Naive thymus-derived CD4-positive, alpha-beta T cell (primary cell): ENCODE measurements at regions not wholly inside any gene's neighbourhood (a gene's known extent, or its start where the extent isn't known, plus 50 kb on each side); places are given as distances from the start of the nearest gene placed in this dataset.
"Not testable (repeated sequence)": the region's sequence is repeated elsewhere in the genome, so short reads cannot be mapped to it uniquely, and the experiment has no call there.

Experiments used
- ATAC-seq: fragments of 150-1000 bp; cut with Tn5 transposase; 2 replicates; pipeline ENCODE4 v1.10.0; 2021; ENCODE audit warnings: mild to moderate bottlenecking, moderate library complexity
- CTCF ChIA-PET: fragments of 350-600 bp; sonication (Branson Sonifier 250); formaldehyde crosslinking; loops from one replicate; lab custom pipeline; 2021; ENCODE audit warnings: antibody characterized with exemption; lab: Charles Lee
- POLR2A ChIA-PET: fragments of 350-600 bp; sonication (Branson Sonifier 250); formaldehyde crosslinking; loops from one replicate; lab custom pipeline; 2021; ENCODE audit warnings: antibody characterized with exemption, inconsistent platforms; lab: Charles Lee
- DNase-seq, 9 donors: peaks; one replicate each; pipeline versions ENCODE4 v3.0.0 to v3.0.0-alpha.2; 2020 to 2022; ENCODE audit warnings: mixed read lengths in 1 of 9
- H3K27ac ChIP-seq: one replicate; pipeline ENCODE4 v1.7.0; 2013; ENCODE audit warnings: mild to moderate bottlenecking, low read depth, low read length, moderate library complexity
- H3K27me3 ChIP-seq, 2 donors: one replicate each; pipeline ENCODE4 v1.7.0; 2013; ENCODE audit warnings: low read length in 2 of 2, mild to moderate bottlenecking in 2 of 2, moderate library complexity in 2 of 2; ENCODE audit not compliant: control insufficient read depth in 2 of 2, insufficient read depth in 2 of 2
- H3K36me3 ChIP-seq, 3 experiments: 1 replicate in 2 of 3; 2 replicates in 1 of 3; pipeline ENCODE4 v1.7.0; 2013; ENCODE audit warnings: low read length in 3 of 3, mild to moderate bottlenecking in 3 of 3, moderate library complexity in 1 of 3; ENCODE audit not compliant: insufficient read depth in 3 of 3, control insufficient read depth in 2 of 3
- H3K4me1 ChIP-seq, 2 donors: one replicate each; pipeline ENCODE4 v1.7.0; 2013; ENCODE audit warnings: low read length in 2 of 2, mild to moderate bottlenecking in 2 of 2, moderate library complexity in 1 of 2; ENCODE audit not compliant: control insufficient read depth in 2 of 2, insufficient read depth in 2 of 2
- H3K4me3 ChIP-seq: 2 replicates; pipeline ENCODE4 v1.7.0; 2013; ENCODE audit warnings: mild to moderate bottlenecking, low read length
- H3K9me3 ChIP-seq, 3 experiments: 1 replicate in 2 of 3; 2 replicates in 1 of 3; pipeline ENCODE4 v1.7.0; 2013; ENCODE audit warnings: low read length in 3 of 3; ENCODE audit not compliant: control insufficient read depth in 2 of 3
- H3K27ac Mint-ChIP-seq, 9 donors: one replicate each; pipeline ENCODE4 v1.8.0; 2020 to 2022; ENCODE audit warnings: mixed read lengths in 9 of 9, mild to moderate bottlenecking in 8 of 9, moderate library complexity in 5 of 9, inconsistent platforms in 2 of 9
- H3K27me3 Mint-ChIP-seq, 5 donors: one replicate each; pipeline ENCODE4 v1.8.0; 2021 to 2022; ENCODE audit warnings: mixed read lengths in 5 of 5, mild to moderate bottlenecking in 1 of 5
- H3K36me3 Mint-ChIP-seq, 5 donors: one replicate each; pipeline ENCODE4 v1.8.0; 2020 to 2022; ENCODE audit warnings: mixed read lengths in 5 of 5, mild to moderate bottlenecking in 3 of 5, inconsistent platforms in 1 of 5
- H3K4me1 Mint-ChIP-seq, 7 donors: one replicate each; pipeline ENCODE4 v1.8.0; 2020 to 2022; ENCODE audit warnings: mixed read lengths in 7 of 7, mild to moderate bottlenecking in 3 of 7, inconsistent platforms in 1 of 7
- H3K4me3 Mint-ChIP-seq, 10 donors: one replicate each; pipeline ENCODE4 v1.8.0; 2020 to 2022; ENCODE audit warnings: mild to moderate bottlenecking in 10 of 10, mixed read lengths in 10 of 10, moderate library complexity in 6 of 10, inconsistent platforms in 2 of 10
- H3K9me3 Mint-ChIP-seq, 11 donors: one replicate each; pipeline ENCODE4 v1.8.0; 2020 to 2022; ENCODE audit warnings: mixed read lengths in 11 of 11, mild to moderate bottlenecking in 4 of 11, inconsistent platforms in 1 of 11, moderate library complexity in 1 of 11
- intact Hi-C, 2 donors: fragments of 100-400 bp; cut with micrococcal nuclease; formaldehyde crosslinking; loops; one replicate each; pipeline ENCODE4 v1.15.1; 2023

- H3K27ac ChIP-seq: no peak overlapping the region
- H3K27me3 Mint-ChIP-seq: peaks cover 0 to 8% (median 0%) of the 10 kb centered on the region in 5 donors
- no peaks in the 10 kb centered on the region for H3K9me3 ChIP-seq
- POLR2A ChIA-PET: no interaction called here
- no peak for DNase-seq
- H3K4me1 ChIP-seq: no peaks in the 10 kb centered on the region
- CTCF ChIA-PET: no interaction called here
- H3K36me3 Mint-ChIP-seq: no peaks in the 10 kb centered on the region
- H3K4me1 Mint-ChIP-seq: peaks cover 0 to 4% (median 0%) of the 10 kb centered on the region in 7 donors
- H3K27me3 ChIP-seq: no peaks in the 10 kb centered on the region
- no peak for ATAC-seq
- no peaks in the 10 kb centered on the region for H3K36me3 ChIP-seq
- intact Hi-C loops: no loop called here
- H3K9me3 Mint-ChIP-seq: peaks cover 0 to 10% (median 4%) of the 10 kb centered on the region in 11 donors
- no peak overlapping the region for H3K27ac Mint-ChIP-seq
- H3K4me3 ChIP-seq: no peak overlapping the region
- no peak overlapping the region for H3K4me3 Mint-ChIP-seq
Measured at GRCh38 chr19:28542394-28543243, 670.3 kb downstream of the UQCRFS1 start.

- ATAC-seq (no peak), DNase-seq (no peak)
- POLR2A ChIA-PET: no interaction called here
- H3K9me3 Mint-ChIP-seq: peaks cover 0 to 16% (median 8%) of the 10 kb centered on the region in 11 donors
- Histone ChIP-seq H3K4me1 (no peaks in the 10 kb centered on the region), H3K36me3 (no peaks in the 10 kb centered on the region), H3K4me3 (no peak overlapping the region), H3K27ac (no peak overlapping the region), H3K27me3 (no peaks in the 10 kb centered on the region), H3K9me3 (no peaks in the 10 kb centered on the region)
- CTCF ChIA-PET: no interaction called here
- H3K4me1 Mint-ChIP-seq: peaks cover 0 to 4% (median 0%) of the 10 kb centered on the region in 7 donors
- no peak overlapping the region for H3K27ac Mint-ChIP-seq
- intact Hi-C loops: no loop called here
- H3K27me3 Mint-ChIP-seq: peaks cover 0 to 8% (median 0%) of the 10 kb centered on the region in 5 donors
- no peaks in the 10 kb centered on the region for H3K36me3 Mint-ChIP-seq
- H3K4me3 Mint-ChIP-seq: no peak overlapping the region
Measured at GRCh38 chr19:28541602-28542393, 671.2 kb downstream of the UQCRFS1 start.

- Histone ChIP-seq H3K9me3 (no peaks in the 10 kb centered on the region), H3K4me1 (no peaks in the 10 kb centered on the region), H3K27ac (no peak overlapping the region), H3K36me3 (no peaks in the 10 kb centered on the region), H3K27me3 (no peaks in the 10 kb centered on the region), H3K4me3 (no peak overlapping the region)
- ChIA-PET POLR2A (no interaction called here), CTCF (no interaction called here)
- peaks cover 0 to 8% (median 0%) of the 10 kb centered on the region in 5 donors for H3K27me3 Mint-ChIP-seq
- H3K27ac Mint-ChIP-seq: no peak overlapping the region
- peaks cover 0 to 23% (median 9%) of the 10 kb centered on the region in 11 donors for H3K9me3 Mint-ChIP-seq
- no peak overlapping the region for H3K4me3 Mint-ChIP-seq
- intact Hi-C loops: no loop called here
- H3K4me1 Mint-ChIP-seq: no peaks in the 10 kb centered on the region
- no peak for ATAC-seq
- no peaks in the 10 kb centered on the region for H3K36me3 Mint-ChIP-seq
- DNase-seq: no peak
Measured at GRCh38 chr19:28541029-28541428, 671.9 kb downstream of the UQCRFS1 start.

- H3K4me1 ChIP-seq, CTCF ChIA-PET, H3K27me3 ChIP-seq, intact Hi-C loops, H3K27ac Mint-ChIP-seq, H3K36me3 Mint-ChIP-seq, H3K36me3 ChIP-seq, H3K4me3 ChIP-seq, H3K9me3 ChIP-seq, H3K4me3 Mint-ChIP-seq, POLR2A ChIA-PET, H3K27ac ChIP-seq, DNase-seq, ATAC-seq, H3K27me3 Mint-ChIP-seq, H3K4me1 Mint-ChIP-seq: not testable (repeated sequence)
- H3K9me3 Mint-ChIP-seq: peaks cover 2 to 26% (median 9%) of the 10 kb centered on the region in 11 donors
Measured at GRCh38 chr19:28540385-28540784, 672.6 kb downstream of the UQCRFS1 start.

GRCh38 chr19:28539759-28540158 is 673.2 kb downstream of the UQCRFS1 start:
- ChIA-PET CTCF (no interaction called here), POLR2A (no interaction called here)
- H3K36me3 ChIP-seq: no peaks in the 10 kb centered on the region
- DNase-seq (no peak), ATAC-seq (no peak)
- intact Hi-C loops: no loop called here
- no peaks in the 10 kb centered on the region for H3K36me3 Mint-ChIP-seq
- H3K27ac ChIP-seq: no peak overlapping the region
- no peaks in the 10 kb centered on the region for H3K4me1 Mint-ChIP-seq
- H3K27me3 ChIP-seq: no peaks in the 10 kb centered on the region
- peaks cover 0 to 5% (median 0%) of the 10 kb centered on the region in 5 donors for H3K27me3 Mint-ChIP-seq
- H3K27ac Mint-ChIP-seq: no peak overlapping the region
- H3K9me3 ChIP-seq: no peaks in the 10 kb centered on the region
- peaks cover 2 to 28% (median 9%) of the 10 kb centered on the region in 11 donors for H3K9me3 Mint-ChIP-seq
- H3K4me1 ChIP-seq: no peaks in the 10 kb centered on the region
- H3K4me3 ChIP-seq: no peak overlapping the region
- H3K4me3 Mint-ChIP-seq: no peak overlapping the region

- H3K9me3 ChIP-seq, H3K4me3 Mint-ChIP-seq, CTCF ChIA-PET, H3K27ac ChIP-seq, H3K27ac Mint-ChIP-seq, POLR2A ChIA-PET, H3K4me1 ChIP-seq, ATAC-seq, H3K36me3 ChIP-seq, H3K36me3 Mint-ChIP-seq, H3K4me1 Mint-ChIP-seq, intact Hi-C loops, H3K4me3 ChIP-seq, DNase-seq, H3K27me3 ChIP-seq, H3K27me3 Mint-ChIP-seq: not testable (repeated sequence)
- H3K9me3 Mint-ChIP-seq: peaks cover 2 to 32% (median 12%) of the 10 kb centered on the region in 11 donors
Measured at GRCh38 chr19:28538579-28538978, 674.4 kb downstream of the UQCRFS1 start.
